Stimulated activated CD8-positive, alpha-beta memory T cell treated with anti-CD3 and anti-CD28 coated beads, Interleukin-12 subunit alpha, Interleukin-12 subunit beta, amount 100 ng/mL, for 24 hours (primary cell): ENCODE measurements at regions not wholly inside any gene's neighbourhood (a gene's known extent, or its start where the extent isn't known, plus 50 kb on each side); places are given as distances from the start of the nearest gene placed in this dataset.
"Not testable (repeated sequence)": the region's sequence is repeated elsewhere in the genome, so short reads cannot be mapped to it uniquely, and the experiment has no call there.

ENCODE experiments used
- DNase-seq: peaks from one replicate; pipeline ENCODE4 v3.0.0-alpha.2; 2020; ENCODE audit errors: extremely low read depth

DNA sequence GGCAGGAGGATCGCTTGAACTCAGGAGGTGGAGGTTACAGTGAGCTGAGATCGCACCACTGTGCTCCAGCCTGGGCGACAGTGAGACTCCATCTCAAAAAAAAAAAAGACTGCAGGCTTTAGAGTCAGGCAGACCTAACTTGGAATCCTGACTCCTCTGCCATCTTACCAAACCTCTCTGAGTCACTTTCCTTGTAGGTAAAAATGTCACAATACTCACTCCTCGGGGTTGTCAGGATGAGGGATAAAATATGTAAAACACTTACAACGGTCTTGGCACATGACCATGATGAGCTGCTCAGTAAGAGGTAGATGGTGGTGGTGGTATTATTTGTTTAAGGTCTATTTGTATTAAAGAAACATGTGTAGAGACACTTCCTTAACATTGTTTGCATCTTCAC lies 154.1 kb upstream of the PDE1C start:
- DNase-seq: no peak

GRCh38 chr7:32223721-32224120 lies 153.5 kb upstream of the PDE1C start:
- no peak for DNase-seq

DNA sequence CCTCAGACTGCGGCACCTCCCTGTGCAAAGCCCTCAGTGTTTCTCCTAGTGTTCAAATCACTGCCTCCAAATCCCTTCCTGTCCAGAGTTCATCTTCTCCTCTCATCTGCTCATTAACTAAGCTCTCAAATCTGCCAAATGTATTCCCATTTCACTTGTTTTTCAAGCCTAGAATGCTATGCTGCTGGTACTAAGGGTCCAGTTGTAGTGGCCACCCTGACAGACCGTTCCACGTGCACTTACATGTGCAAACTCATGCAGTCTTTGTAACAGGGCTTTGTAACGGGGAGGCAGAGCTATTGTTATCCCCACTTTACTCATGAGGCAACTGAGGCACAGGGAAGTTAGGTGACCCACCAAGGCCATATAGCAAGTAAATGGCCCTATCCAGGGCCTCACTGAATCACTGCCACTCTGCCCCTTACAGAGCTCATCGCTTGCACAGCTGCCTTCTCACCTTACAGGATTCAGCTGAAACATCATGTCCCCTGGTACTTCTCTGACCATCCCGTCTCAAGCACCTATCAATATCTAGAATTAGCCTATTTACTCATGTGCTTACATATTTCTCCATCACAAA lies 153.0 kb upstream of the PDE1C start:
- no peak for DNase-seq

GRCh38 chr7:32222251-32222900 lies 152.2 kb upstream of the PDE1C start:
- no peak for DNase-seq

DNA sequence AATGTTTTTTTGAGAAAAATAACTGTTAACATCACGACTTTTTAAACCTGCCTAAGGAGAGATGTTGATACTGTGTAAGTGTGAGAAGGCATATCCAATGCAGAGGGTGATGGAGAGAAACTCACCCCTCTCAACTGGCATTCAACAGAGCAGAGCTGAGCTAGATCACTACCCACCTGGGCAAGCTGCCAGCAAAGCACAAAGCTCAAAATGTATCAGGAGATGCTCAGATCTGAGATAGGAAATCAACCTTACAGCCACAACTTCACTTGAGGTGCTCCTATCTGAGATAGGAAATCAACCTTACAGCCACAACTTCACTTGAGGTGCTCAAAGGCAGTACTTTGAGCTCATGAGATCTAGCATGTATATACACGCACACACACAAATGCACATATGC lies 151.5 kb upstream of the PDE1C start:
- no peak for DNase-seq

GRCh38 chr7:32221056-32221455 lies 150.8 kb upstream of the PDE1C start:
- DNase-seq: no peak

- not testable (repeated sequence) for DNase-seq
These were observed 149.6 kb upstream of the PDE1C start for GRCh38 chr7:32219831-32220230.

DNA sequence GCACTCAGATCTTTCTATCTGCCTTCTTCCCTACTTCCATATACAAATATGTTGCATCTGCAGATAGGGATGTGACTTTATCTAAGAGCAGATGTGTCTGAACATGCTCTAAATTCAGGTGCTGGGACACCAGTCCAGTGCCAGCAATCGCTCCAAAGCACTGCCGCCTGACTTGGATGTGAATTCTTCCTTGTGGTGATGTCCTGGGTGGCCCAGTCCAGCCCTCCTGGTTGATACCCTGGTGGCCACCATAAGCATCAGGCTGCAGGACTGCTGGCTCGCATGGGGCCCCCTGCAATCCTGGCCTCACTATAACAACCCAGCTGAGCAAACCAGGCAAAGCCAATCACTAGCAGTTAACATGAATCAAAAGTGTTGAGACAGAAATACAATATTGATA lies 149.2 kb upstream of the PDE1C start:
- DNase-seq: no peak

- DNase-seq: no peak
These were observed 148.6 kb upstream of the PDE1C start for GRCh38 chr7:32218741-32219288.

DNA sequence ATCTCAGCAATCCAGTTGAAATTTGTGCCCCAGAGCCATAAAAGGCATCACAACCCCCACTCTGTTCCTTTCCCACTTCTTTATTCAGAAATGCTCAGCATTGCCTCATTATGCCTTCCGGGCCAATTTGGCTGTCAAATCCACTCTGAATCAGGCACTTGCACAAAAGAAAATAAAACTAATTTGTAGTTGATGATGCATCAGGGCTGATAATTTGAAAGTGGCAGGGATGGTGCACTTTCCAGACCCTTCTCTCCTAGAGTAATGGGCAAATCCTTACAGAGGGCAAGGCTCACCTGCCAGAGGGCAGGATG lies 147.9 kb upstream of the PDE1C start:
- no peak for DNase-seq

DNA sequence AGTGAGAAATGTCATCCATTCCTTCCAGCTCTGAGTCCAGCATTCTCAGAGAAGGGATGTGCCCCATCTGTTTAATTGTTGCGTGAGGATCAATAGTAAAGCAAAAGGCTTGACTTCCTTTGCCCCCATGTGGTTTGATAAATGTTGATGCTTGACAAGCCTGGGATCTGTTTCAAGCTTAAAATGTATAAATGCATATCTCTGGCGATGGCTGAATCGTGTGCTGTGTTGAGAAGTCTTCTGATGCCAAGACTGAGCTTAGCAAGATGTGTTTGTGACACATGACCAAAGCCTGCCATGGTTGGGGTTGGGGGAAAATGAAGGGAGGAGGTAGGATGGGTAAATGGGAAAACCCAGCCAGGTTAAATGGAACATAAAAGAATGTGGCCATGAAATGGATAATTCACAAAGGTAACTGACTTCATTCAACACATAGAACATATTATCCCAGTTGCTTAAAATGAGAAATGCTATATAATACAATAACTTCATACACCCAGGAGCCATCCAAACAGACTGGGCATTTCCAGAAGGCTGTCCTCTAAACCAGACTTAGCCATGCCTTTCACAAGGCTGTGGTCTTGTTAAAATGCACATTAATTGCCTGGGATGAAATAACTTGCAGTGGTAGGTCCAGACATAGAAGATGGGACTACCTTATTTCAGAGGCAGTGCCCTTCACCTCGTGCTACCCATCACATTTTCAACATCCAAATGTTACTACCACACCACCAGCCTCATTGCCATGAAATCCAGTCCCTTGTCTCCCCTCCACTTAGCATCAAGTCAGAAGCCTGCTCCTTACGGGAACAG lies 147.3 kb upstream of the PDE1C start:
- no peak for DNase-seq

GRCh38 chr7:32216759-32217158 lies 146.6 kb upstream of the PDE1C start:
- no peak for DNase-seq

GRCh38 chr7:32215697-32216096 lies 145.5 kb upstream of the PDE1C start:
- no peak for DNase-seq

DNA sequence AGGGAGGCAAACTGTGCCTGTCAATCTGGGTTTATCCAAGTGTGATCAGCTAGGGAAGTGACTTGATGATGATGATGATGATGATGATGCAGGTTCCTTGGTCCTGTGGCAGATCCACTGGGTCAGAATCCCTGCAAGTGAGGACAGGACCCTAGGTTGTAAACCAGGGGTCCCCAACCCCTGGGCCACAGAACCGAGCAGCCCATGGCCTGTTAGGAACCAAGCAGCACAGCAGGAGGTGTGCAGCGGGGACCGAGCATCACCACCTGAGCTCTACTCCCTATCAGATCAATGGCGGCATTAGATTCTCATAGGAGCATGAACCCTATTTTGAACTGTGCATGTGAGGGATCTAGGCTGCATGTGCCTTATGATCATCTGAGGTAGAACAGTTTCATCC lies 144.7 kb upstream of the PDE1C start:
- DNase-seq: no peak

GRCh38 chr7:32212321-32212720 lies 142.1 kb upstream of the PDE1C start:
- no peak for DNase-seq

DNA sequence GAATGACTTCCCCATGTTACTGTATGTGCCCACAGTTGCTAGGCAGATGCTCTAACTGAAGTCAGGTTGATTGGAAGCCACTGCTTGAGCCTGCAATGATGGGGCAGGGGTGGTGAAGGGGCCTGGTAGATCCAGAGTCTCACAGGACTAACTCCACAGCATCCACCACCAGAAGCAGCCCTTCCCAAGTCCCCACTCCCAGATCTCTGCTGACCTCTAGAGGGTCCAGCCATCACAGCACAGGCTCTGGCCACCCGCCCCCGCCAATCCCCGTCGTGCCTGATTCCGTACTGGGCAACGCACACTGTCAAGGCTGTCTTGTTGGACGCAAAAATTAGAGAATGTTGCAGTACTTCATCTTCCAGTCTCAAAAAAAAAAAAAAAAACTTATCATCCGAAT lies 136.8 kb upstream of the PDE1C start:
- no peak for DNase-seq

GRCh38 chr7:32206488-32206887 lies 136.3 kb upstream of the PDE1C start:
- DNase-seq: no peak

GRCh38 chr7:32205298-32205824 lies 135.2 kb upstream of the PDE1C start:
- DNase-seq: not testable (repeated sequence)

DNA sequence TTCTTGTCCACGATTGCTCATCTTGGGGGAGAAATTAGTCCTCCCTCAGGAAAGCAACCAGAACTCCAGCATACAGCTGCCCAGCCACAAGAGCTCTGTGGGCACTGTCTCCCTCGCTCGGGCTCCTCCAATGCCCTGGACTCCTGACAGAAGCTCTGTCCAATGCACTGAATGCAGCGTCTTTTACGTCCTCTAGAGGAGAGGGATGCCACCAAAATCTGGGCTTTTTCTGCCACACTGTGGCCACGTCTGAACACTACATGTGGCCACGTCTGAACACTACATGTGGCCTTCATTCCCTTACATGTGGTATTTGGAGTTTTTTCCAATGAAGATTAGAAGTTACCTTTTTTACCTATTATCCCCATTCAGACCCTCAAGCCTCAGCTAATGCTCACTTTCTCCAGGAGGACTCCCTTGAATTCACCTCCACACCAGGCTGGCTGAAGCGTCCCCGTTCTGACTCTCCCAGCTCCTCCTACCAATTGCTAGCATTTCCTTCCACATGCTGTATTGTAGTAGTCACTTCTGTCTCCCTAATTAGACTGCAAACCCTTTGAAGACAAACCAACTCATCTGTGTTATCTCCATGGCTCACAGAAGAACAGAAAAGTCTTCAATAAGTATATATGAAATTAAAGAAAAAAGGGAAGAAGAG lies 134.3 kb upstream of the PDE1C start:
- DNase-seq: no peak

DNA sequence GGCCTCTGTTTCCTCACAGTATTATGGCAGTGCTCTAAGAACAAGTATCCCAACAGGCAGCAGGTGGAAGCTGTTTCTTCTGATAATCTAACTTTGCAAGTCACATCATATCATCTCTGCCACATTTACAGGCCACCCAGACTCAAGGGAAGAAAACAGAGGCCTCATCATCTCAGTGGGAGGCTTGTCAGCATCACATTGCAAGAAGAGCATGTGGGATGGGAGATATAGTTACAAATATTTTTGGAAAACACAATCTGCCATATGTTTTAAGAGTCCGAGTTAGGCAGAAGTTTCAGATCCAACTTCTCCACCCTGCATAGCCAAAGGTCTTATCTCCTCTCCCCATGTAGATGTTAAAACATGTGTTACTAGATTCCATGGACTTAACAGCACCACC lies 130.4 kb upstream of the PDE1C start:
- no peak for DNase-seq

- no peak for DNase-seq
These were observed 124.3 kb upstream of the PDE1C start for GRCh38 chr7:32194537-32194936.

GRCh38 chr7:32191305-32191704 lies 121.1 kb upstream of the PDE1C start:
- DNase-seq: no peak
